ENCODE measurements at regions not wholly inside any gene's neighbourhood (a gene's known extent, or its start where the extent isn't known, plus 50 kb on each side); places are given as distances from the start of the nearest gene placed in this dataset.

GRCh38 chr2:53362934-53363333 lies 404.7 kb upstream of the CHAC2 start:
- Histone ChIP-seq H3K9me2 (replicated peaks; ENCODE audit: insufficient read depth, low read length) (no peaks in the 10 kb centered on the region), H3K79me2 (ENCODE audit: low read length) (no peaks in the 10 kb centered on the region), H3K4me1 (ENCODE audit: low read length) (no peaks in the 10 kb centered on the region), H3K9me3 (ENCODE audit: low read length) (0 out of 2 replicates have a peak, but pooled peaks cover 2% of the 10 kb centered on the region), H3K9ac (ENCODE audit: low read length) (no peak overlapping the region), H3K4me3 (ENCODE audit: low read length) (no peak overlapping the region), H3K27me3 (ENCODE audit: low read length) (no peaks in the 10 kb centered on the region), H4K20me1 (ENCODE audit: insufficient read depth, low read depth, low read length) (no peaks in the 10 kb centered on the region), H3K27ac (ENCODE audit: low read length) (no peak overlapping the region), H3K4me2 (ENCODE audit: low read depth, low read length, poor library complexity, severe bottlenecking) (no peak overlapping the region), H2AFZ (ENCODE audit: low read length) (no peak overlapping the region), H3K36me3 (ENCODE audit: insufficient read depth, low read length) (no peaks in the 10 kb centered on the region)
- no peak for DNase-seq

GRCh38 chr2:53356291-53356905 lies 411.2 kb upstream of the CHAC2 start:
- DNase-seq = no peak
- Histone ChIP-seq H3K9ac (ENCODE audit: low read length) (no peak overlapping the region), H3K79me2 (ENCODE audit: low read length) (no peaks in the 10 kb centered on the region), H3K36me3 (ENCODE audit: insufficient read depth, low read length) (no peaks in the 10 kb centered on the region), H3K9me3 (ENCODE audit: low read length) (no peaks in the 10 kb centered on the region), H3K9me2 (replicated peaks; ENCODE audit: insufficient read depth, low read length) (no peaks in the 10 kb centered on the region), H3K4me1 (ENCODE audit: low read length) (no peaks in the 10 kb centered on the region), H3K4me3 (ENCODE audit: low read length) (no peak overlapping the region), H3K4me2 (ENCODE audit: low read depth, low read length, poor library complexity, severe bottlenecking) (no peak overlapping the region), H3K27me3 (ENCODE audit: low read length) (no peaks in the 10 kb centered on the region), H4K20me1 (ENCODE audit: insufficient read depth, low read depth, low read length) (no peaks in the 10 kb centered on the region), H2AFZ (ENCODE audit: low read length) (no peak overlapping the region), H3K27ac (ENCODE audit: low read length) (no peak overlapping the region)

GRCh38 chr2:53353135-53354114 lies 414.2 kb upstream of the CHAC2 start:
- H3K9ac ChIP-seq (ENCODE audit: low read length) = no peak overlapping the region
- no peaks in the 10 kb centered on the region for H3K27me3 ChIP-seq (ENCODE audit: low read length)
- H2AFZ ChIP-seq (ENCODE audit: low read length) = no peak overlapping the region
- no peaks in the 10 kb centered on the region for H3K4me1 ChIP-seq (ENCODE audit: low read length)
- no peaks in the 10 kb centered on the region for H3K79me2 ChIP-seq (ENCODE audit: low read length)
- no peak overlapping the region for H3K27ac ChIP-seq (ENCODE audit: low read length)
- DNase-seq = no peak
- no peaks in the 10 kb centered on the region for H3K9me3 ChIP-seq (ENCODE audit: low read length)
- H3K9me2 ChIP-seq (replicated peaks; ENCODE audit: insufficient read depth, low read length) = no peaks in the 10 kb centered on the region
- H3K4me3 ChIP-seq (ENCODE audit: low read length) = no peak overlapping the region
- no peak overlapping the region for H3K4me2 ChIP-seq (ENCODE audit: low read depth, low read length, poor library complexity, severe bottlenecking)
- H4K20me1 ChIP-seq (ENCODE audit: insufficient read depth, low read depth, low read length) = no peaks in the 10 kb centered on the region
- no peaks in the 10 kb centered on the region for H3K36me3 ChIP-seq (ENCODE audit: insufficient read depth, low read length)

GRCh38 chr2:53347269-53347668 lies 420.3 kb upstream of the CHAC2 start:
- H4K20me1 ChIP-seq (ENCODE audit: insufficient read depth, low read depth, low read length) = no peaks in the 10 kb centered on the region
- no peaks in the 10 kb centered on the region for H3K9me3 ChIP-seq (ENCODE audit: low read length)
- no peaks in the 10 kb centered on the region for H3K27me3 ChIP-seq (ENCODE audit: low read length)
- no peak overlapping the region for H2AFZ ChIP-seq (ENCODE audit: low read length)
- no peak for DNase-seq
- H3K27ac ChIP-seq (ENCODE audit: low read length) = no peak overlapping the region
- H3K9me2 ChIP-seq (replicated peaks; ENCODE audit: insufficient read depth, low read length) = no peaks in the 10 kb centered on the region
- no peaks in the 10 kb centered on the region for H3K79me2 ChIP-seq (ENCODE audit: low read length)
- H3K4me3 ChIP-seq (ENCODE audit: low read length) = no peak overlapping the region
- no peak overlapping the region for H3K9ac ChIP-seq (ENCODE audit: low read length)
- no peaks in the 10 kb centered on the region for H3K36me3 ChIP-seq (ENCODE audit: insufficient read depth, low read length)
- H3K4me2 ChIP-seq (ENCODE audit: low read depth, low read length, poor library complexity, severe bottlenecking) = no peak overlapping the region
- no peaks in the 10 kb centered on the region for H3K4me1 ChIP-seq (ENCODE audit: low read length)

GRCh38 chr2:53342248-53342647 lies 425.4 kb upstream of the CHAC2 start:
- Histone ChIP-seq H3K4me3 (ENCODE audit: low read length) (no peak overlapping the region), H3K27me3 (ENCODE audit: low read length) (no peaks in the 10 kb centered on the region), H3K27ac (ENCODE audit: low read length) (no peak overlapping the region)

GRCh38 chr2:53334610-53335009 lies 433.0 kb upstream of the CHAC2 start:
- Histone ChIP-seq H3K27ac (ENCODE audit: low read length) (no peak overlapping the region), H3K9ac (ENCODE audit: low read length) (no peak overlapping the region), H3K36me3 (ENCODE audit: insufficient read depth, low read length) (no peaks in the 10 kb centered on the region), H3K9me3 (ENCODE audit: low read length) (no peaks in the 10 kb centered on the region), H3K4me3 (ENCODE audit: low read length) (no peak overlapping the region), H3K4me1 (ENCODE audit: low read length) (no peaks in the 10 kb centered on the region), H2AFZ (ENCODE audit: low read length) (no peak overlapping the region), H3K27me3 (ENCODE audit: low read length) (no peaks in the 10 kb centered on the region), H4K20me1 (ENCODE audit: insufficient read depth, low read depth, low read length) (no peaks in the 10 kb centered on the region), H3K4me2 (ENCODE audit: low read depth, low read length, poor library complexity, severe bottlenecking) (no peak overlapping the region), H3K9me2 (replicated peaks; ENCODE audit: insufficient read depth, low read length) (no peaks in the 10 kb centered on the region), H3K79me2 (ENCODE audit: low read length) (no peaks in the 10 kb centered on the region)
- no peak for DNase-seq

More at GRCh38 chr2:53342248-53342647, 425.4 kb upstream of the CHAC2 start:
- no peaks in the 10 kb centered on the region for H3K36me3 ChIP-seq (ENCODE audit: insufficient read depth, low read length)
- H3K4me1 ChIP-seq (ENCODE audit: low read length) = no peaks in the 10 kb centered on the region
- no peaks in the 10 kb centered on the region for H4K20me1 ChIP-seq (ENCODE audit: insufficient read depth, low read depth, low read length)
- H3K9me2 ChIP-seq (replicated peaks; ENCODE audit: insufficient read depth, low read length) = no peaks in the 10 kb centered on the region
- H3K9me3 ChIP-seq (ENCODE audit: low read length) = no peaks in the 10 kb centered on the region
- no peaks in the 10 kb centered on the region for H3K79me2 ChIP-seq (ENCODE audit: low read length)
- no peak for DNase-seq
- no peak overlapping the region for H3K9ac ChIP-seq (ENCODE audit: low read length)
- no peak overlapping the region for H2AFZ ChIP-seq (ENCODE audit: low read length)
- H3K4me2 ChIP-seq (ENCODE audit: low read depth, low read length, poor library complexity, severe bottlenecking) = no peak overlapping the region

- no peak overlapping the region for H3K27ac ChIP-seq (ENCODE audit: low read length)
- no peaks in the 10 kb centered on the region for H3K9me2 ChIP-seq (replicated peaks; ENCODE audit: insufficient read depth, low read length)
- no peak overlapping the region for H3K9ac ChIP-seq (ENCODE audit: low read length)
- no peaks in the 10 kb centered on the region for H3K79me2 ChIP-seq (ENCODE audit: low read length)
- H3K4me1 ChIP-seq (ENCODE audit: low read length) = no peaks in the 10 kb centered on the region
- H3K9me3 ChIP-seq (ENCODE audit: low read length) = no peaks in the 10 kb centered on the region
- no peak overlapping the region for H2AFZ ChIP-seq (ENCODE audit: low read length)
- no peaks in the 10 kb centered on the region for H4K20me1 ChIP-seq (ENCODE audit: insufficient read depth, low read depth, low read length)
- no peaks in the 10 kb centered on the region for H3K27me3 ChIP-seq (ENCODE audit: low read length)
- no peak overlapping the region for H3K4me3 ChIP-seq (ENCODE audit: low read length)
- H3K4me2 ChIP-seq (ENCODE audit: low read depth, low read length, poor library complexity, severe bottlenecking) = no peak overlapping the region
- no peak for DNase-seq
- no peaks in the 10 kb centered on the region for H3K36me3 ChIP-seq (ENCODE audit: insufficient read depth, low read length)
Measured at GRCh38 chr2:53331667-53332066, 435.9 kb upstream of the CHAC2 start.

- Histone ChIP-seq H3K9me2 (replicated peaks; ENCODE audit: insufficient read depth, low read length) (no peaks in the 10 kb centered on the region), H4K20me1 (ENCODE audit: insufficient read depth, low read depth, low read length) (no peaks in the 10 kb centered on the region), H3K4me3 (ENCODE audit: low read length) (no peak overlapping the region), H3K9me3 (ENCODE audit: low read length) (no peaks in the 10 kb centered on the region), H2AFZ (ENCODE audit: low read length) (no peak overlapping the region), H3K4me1 (ENCODE audit: low read length) (no peaks in the 10 kb centered on the region), H3K9ac (ENCODE audit: low read length) (no peak overlapping the region), H3K27ac (ENCODE audit: low read length) (no peak overlapping the region), H3K27me3 (ENCODE audit: low read length) (no peaks in the 10 kb centered on the region), H3K79me2 (ENCODE audit: low read length) (no peaks in the 10 kb centered on the region), H3K36me3 (ENCODE audit: insufficient read depth, low read length) (no peaks in the 10 kb centered on the region), H3K4me2 (ENCODE audit: low read depth, low read length, poor library complexity, severe bottlenecking) (no peak overlapping the region)
- no peak for DNase-seq
Measured at GRCh38 chr2:53317861-53318260, 449.7 kb upstream of the CHAC2 start.

Measured in Karpas-422 (cell line).